NCI-H69 (cell line): ENCODE measurements at regions not wholly inside any gene's neighbourhood (a gene's known extent, or its start where the extent isn't known, plus 50 kb on each side); places are given as distances from the start of the nearest gene placed in this dataset.

Experiments
- DNase-seq: peaks from one replicate; lab custom pipeline; 2025; lab: John Stamatoyannopoulos, UW

GRCh38 chr7:46810986-46811385 is 770.9 kb downstream of the TNS3 start:
- no peak for DNase-seq

DNA sequence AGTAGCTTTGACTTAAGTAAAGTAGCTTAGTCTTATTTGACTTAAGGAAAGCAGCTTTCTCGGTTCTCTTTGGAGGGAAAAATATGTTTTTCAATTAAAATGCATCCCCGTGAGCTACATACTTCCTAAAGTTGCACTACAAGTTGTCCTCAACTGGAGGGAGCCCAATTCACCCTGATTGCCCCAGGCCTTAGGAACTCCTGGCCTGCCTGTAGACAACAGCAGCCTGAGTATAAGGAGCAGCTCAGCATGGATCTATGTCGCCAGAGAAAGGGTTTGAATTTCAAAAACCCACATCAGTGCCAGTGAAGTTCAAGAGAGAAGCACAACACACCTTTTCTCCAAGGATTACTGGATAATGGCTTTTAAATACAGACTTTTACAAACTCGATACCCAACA is 772.0 kb downstream of the TNS3 start:
- DNase-seq = no peak

GRCh38 chr7:46806856-46807255 is 775.1 kb downstream of the TNS3 start:
- no peak for DNase-seq

DNA sequence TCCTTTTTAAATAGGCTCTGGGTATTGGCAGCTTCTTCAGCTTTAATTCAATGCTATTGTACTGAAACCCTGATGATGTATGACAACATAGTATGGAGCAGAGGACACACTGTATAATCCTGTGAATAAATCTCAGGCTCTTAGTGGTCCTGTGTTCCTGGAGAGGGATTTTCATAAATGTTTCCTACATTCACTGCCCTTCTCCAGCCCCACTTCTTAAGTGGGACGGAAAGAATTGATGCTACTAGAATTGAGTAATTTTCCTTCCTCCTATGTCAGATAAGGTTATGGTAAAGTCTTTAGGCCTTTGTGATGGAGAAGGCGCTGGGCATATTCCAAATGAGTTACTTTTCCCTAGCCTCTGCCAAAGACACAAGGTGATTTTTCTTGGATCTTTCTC is 779.4 kb downstream of the TNS3 start:
- DNase-seq = no peak

DNA sequence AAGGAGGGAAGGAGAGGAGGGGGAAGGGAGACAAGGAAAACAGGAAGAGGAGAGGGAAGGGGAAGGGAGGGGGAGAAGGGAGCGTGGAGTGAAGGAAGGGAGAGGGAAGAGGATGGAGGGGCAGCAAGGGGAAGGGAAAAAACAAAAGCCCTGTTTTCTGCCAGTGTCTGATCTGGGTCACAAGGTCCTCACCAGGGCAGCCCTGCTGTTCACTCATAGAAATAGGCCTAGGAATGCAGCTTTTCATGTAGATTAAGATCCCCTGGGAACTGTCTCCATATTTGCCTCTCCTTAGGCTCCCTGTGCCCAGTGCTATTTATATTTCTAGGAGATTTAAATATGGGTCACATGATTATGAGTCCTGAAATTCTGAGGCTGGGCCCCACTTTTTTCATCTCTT is 790.7 kb downstream of the TNS3 start:
- no peak for DNase-seq

- no peak for DNase-seq
These were observed 794.9 kb downstream of the TNS3 start for GRCh38 chr7:46786995-46787394.

DNA sequence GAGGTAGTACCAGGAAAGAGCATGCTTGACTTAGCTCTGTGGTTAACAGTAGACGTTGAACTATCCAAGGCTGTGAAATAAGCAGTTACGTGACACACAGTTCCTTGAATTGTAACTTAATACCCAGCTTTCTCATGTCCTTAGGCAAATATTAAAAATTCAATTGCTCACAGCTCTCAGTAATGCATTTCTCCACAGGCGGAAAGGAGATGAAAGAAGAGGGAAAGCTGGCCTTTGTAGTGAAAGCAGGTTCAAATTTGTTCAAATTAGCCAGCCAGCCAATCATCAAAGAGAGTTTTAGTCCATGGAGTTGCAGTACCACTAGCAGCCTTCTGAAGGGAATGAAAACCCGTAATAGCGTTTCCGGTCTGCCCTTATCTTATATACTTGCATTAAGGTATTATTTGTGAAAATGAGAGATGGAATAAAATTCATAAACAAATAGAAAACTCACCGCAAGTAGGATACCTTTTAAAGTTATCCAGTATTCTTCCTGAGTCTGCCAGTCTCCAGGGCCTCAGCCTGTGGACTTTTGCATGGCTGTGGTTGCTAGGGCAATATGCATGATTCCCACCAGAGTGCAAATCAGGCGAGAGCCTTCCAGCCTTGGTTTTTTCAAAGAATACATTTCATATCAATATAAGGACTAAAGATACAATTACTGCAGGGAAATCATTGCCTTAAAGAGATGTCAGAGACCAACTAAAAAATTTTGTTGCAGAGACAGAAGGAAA is 795.5 kb downstream of the TNS3 start:
- peak; percentile 10 for DNase-seq

DNA sequence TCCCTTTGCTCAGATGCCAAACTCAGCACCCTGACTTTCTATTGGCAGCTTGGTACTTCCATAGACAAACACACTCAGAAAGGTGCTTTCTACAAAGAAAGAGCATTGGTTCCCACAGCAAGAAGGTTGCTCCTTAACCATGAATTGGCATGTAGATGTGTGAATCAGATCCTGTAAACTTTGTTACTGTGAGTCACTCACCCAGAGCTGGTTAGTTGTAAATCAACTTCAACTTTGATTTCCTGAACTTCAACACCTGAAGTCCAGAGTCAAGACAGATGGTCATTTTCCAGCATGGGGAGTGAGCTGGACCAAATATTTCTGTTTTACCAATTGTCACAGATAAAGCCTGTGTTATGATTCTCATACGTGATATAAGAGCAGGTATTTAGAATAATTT is 797.2 kb downstream of the TNS3 start:
- DNase-seq = no peak

DNA sequence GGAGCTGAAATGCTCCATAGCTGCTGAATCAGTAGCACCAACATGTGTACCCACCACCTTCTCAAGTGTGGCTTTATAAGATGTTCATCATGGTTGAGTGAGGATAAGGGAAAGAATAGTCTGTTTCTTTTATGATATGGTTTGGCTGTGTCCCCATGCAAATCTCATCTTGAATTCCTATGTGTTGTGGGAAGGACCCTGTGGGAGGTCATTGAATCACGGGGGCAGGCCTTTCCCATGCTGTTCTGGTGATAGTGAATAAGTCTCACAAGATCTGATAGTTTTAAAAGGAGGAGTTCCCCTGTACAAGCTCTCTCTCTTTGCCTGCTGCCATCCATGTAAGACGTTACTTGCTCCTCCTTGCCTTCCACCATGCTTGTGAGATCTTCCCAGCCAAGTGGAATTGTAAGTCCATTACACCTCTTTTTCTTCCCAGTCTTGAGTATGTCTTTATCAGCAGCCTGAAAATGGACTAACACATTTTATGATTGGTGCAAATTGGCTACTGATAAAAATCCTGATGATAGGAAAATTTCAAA is 799.9 kb downstream of the TNS3 start:
- DNase-seq = no peak

DNA sequence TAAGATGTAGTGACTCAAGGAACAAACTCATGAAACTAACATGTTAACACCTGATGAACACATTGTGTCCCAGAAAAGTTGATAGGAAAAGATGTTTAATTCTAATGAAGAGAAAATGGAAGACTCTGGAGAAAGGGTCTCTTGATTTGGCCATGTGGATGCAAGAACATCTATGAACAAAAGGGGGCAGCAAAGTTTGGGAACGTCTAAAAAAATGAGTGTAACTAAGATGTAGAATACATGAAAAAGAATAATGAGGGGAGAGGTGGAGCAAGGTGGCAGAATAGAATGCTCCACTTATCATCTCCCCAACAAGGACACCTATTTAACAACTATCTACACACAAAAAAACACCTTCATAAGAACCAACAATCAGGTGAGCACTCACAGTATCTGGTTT is 805.1 kb downstream of the TNS3 start:
- peak; percentile 6 for DNase-seq

GRCh38 chr7:46775776-46776175 is 806.1 kb downstream of the TNS3 start:
- no peak for DNase-seq

- no peak for DNase-seq
These were observed 806.9 kb downstream of the TNS3 start for GRCh38 chr7:46775020-46775419.

GRCh38 chr7:46774515-46774914 is 807.4 kb downstream of the TNS3 start:
- DNase-seq = no peak

GRCh38 chr7:46772776-46773175 is 809.1 kb downstream of the TNS3 start:
- no peak for DNase-seq

DNA sequence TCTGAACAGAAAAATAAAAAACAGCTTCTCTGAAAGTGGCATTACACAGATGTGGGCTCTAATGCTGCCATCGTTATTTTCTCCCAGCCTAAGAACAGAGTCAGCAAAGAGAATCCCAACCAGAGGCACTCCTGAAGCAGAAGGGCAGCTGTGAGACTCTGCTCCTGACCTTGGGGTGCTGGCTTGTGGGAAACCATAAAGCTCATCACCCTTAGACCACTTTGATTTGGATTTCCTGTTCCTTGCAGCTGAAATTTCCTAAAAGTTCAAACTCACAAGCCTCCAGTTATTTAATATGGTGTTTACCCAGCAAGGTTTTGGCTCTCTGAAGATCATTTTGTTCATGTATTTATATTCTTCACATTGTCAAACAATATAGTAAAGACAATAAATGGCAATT is 814.8 kb downstream of the TNS3 start:
- DNase-seq = no peak

GRCh38 chr7:46764100-46764936 is 817.6 kb downstream of the TNS3 start:
- no peak for DNase-seq

GRCh38 chr7:46763344-46763743 is 818.6 kb downstream of the TNS3 start:
- no peak for DNase-seq

GRCh38 chr7:46759711-46760480 is 822.0 kb downstream of the TNS3 start:
- DNase-seq = no peak

DNA sequence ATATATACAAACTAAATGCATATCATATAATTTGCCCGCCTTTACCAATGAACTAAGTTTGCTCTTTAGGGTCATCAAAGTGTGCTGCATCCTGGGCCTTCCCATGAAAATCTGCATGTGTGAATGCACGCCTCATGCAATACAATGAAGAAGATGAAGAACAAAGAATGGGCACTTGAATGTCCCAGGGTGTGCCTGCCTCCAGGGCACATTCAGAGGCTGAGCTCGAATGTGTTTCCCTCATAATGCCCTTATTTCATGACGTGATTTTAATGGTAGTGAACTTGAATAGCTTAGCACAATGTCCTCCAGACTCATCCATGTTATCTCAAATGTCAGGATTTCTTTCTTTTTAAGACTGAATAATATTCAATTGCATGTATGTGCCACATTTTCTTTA is 824.9 kb downstream of the TNS3 start:
- no peak for DNase-seq

DNA sequence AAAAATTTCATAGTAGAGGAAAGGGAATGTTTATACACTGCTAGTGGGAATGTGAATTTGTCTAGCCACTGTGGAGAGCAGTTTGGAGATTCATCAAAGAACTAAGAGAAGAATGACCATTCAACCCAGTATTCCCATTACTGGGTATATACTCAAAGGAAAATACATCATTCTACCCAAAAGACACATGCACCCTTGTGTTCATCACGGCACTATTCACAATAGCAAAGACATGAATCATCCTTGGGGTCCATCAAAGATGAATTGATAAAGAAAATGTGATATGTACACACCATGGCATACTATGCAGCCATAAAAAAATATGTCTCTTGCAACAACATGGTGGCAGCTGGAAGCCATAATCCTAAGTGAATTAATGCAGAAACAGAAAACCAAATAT is 825.7 kb downstream of the TNS3 start:
- DNase-seq = no peak

DNA sequence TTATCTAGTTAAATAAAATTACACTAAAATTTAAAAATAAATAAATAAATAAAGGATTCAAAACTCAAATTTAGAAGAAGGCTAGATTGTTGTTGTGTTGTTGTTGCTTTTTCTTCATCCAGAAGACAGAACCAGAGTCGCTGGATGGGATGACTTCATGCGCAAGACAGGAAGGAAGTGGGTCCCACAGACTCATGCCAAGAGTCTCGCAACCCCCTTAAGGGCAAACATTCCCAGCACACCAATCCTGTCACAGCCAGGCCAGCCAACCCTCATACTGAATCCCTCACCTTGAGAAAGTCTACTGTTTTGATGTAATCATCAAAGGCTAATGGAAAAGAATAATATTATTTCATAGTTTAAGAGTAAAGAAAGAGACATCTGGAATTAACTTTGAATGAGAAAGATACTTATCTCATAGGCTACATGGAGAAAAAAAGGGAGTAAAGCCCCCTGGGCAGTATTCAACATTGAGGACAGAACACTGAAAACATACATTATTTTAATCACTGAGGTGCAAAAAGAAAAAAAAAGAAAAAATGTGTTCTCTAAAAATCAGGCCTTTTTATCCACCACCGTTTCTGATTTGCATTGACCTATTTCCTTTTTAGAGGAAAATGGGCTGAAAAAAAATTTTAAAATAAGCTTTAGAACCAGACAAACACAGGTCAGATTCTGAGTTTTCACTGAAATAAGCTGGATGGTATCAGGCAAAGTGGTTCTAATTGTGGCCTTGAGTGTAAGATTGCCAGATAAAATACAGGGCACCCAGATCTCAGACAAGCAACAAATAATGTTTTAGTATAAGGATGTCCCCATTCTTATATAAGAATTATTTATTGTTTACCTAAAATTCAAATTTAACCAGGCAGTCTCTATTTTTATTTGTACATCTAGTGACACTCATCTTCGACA is 826.5 kb downstream of the TNS3 start:
- no peak for DNase-seq
